B cell (primary cell): ENCODE measurements at regions not wholly inside any gene's neighbourhood (a gene's known extent, or its start where the extent isn't known, plus 50 kb on each side); places are given as distances from the start of the nearest gene placed in this dataset.

ENCODE experiments used
- ATAC-seq: fragments of 200-7000 bp; cut with Tn5 transposase; one replicate; pipeline ENCODE4 v1.10.0; 2021; ENCODE audit warnings: low read depth, mild to moderate bottlenecking, moderate number of reproducible peaks, moderate library complexity
- CTCF ChIA-PET: fragments of 350-600 bp; sonication (Branson Sonifier 250); formaldehyde crosslinking; loops from one replicate; lab custom pipeline; 2021; ENCODE audit warnings: antibody characterized with exemption, inconsistent platforms; lab: Charles Lee
- POLR2A ChIA-PET: fragments of 350-600 bp; sonication (Branson Sonifier 250); formaldehyde crosslinking; loops from one replicate; lab custom pipeline; 2021; ENCODE audit warnings: antibody characterized with exemption; lab: Charles Lee
- DNase-seq: peaks from one replicate; pipeline ENCODE4 v3.0.0; 2013
- H2AFZ ChIP-seq: 2 replicates; pipeline ENCODE4 v1.6.1; 2012; ENCODE audit warnings: mild to moderate bottlenecking, low read depth, low read length; ENCODE audit not compliant: insufficient read depth, poor library complexity, severe bottlenecking
- H3K27ac ChIP-seq, 2 donors: 1 replicate in 1 of 2; 2 replicates in 1 of 2; pipeline ENCODE4 v1.5.1; 2012 to 2013; ENCODE audit warnings: low read length in 2 of 2, mild to moderate bottlenecking in 2 of 2, moderate library complexity in 1 of 2
- H3K27me3 ChIP-seq, 4 experiments: fragments of 200-600 bp in 1 of 4; sonication (generic) in 1 of 4; replicated peaks in 1 of 4; 1 replicate in 2 of 4; 2 replicates in 2 of 4; pipeline versions ENCODE4 v1.6.1 to v1.7.0; 2013 to 2016; ENCODE audit warnings: low read length in 3 of 4, mild to moderate bottlenecking in 2 of 4, mixed read lengths in 1 of 4, moderate library complexity in 1 of 4; ENCODE audit not compliant: insufficient read depth in 4 of 4, control insufficient read depth in 3 of 4; ENCODE audit errors: control extremely low read depth in 1 of 4
- H3K36me3 ChIP-seq, 2 experiments: replicated peaks in 1 of 2; 1 replicate in 1 of 2; 2 replicates in 1 of 2; pipeline versions ENCODE4 v1.6.1 to v1.7.1; 2013; ENCODE audit warnings: low read length in 1 of 2; ENCODE audit not compliant: insufficient read depth in 2 of 2, control insufficient read depth in 1 of 2; ENCODE audit errors: control extremely low read depth in 1 of 2, extremely low read depth in 1 of 2
- H3K4me1 ChIP-seq, 2 donors: fragments of 200-600 bp in 1 of 2; sonication (generic) in 1 of 2; 1 replicate in 1 of 2; 2 replicates in 1 of 2; pipeline versions ENCODE4 v1.5.1 to v1.6.1; 2013 to 2017; ENCODE audit warnings: low read length in 2 of 2; ENCODE audit not compliant: control insufficient read depth in 2 of 2, insufficient read depth in 2 of 2
- H3K4me2 ChIP-seq: replicated peaks from 2 replicates; pipeline ENCODE3; 2012; ENCODE audit warnings: mild to moderate bottlenecking, low read depth, low read length; ENCODE audit not compliant: poor library complexity, severe bottlenecking
- H3K4me3 ChIP-seq, 5 experiments: fragments of 200-600 bp in 1 of 5; sonication (generic) in 1 of 5; 1 replicate in 3 of 5; 2 replicates in 2 of 5; pipeline versions ENCODE4 v1.5.1 to v1.7.0; 2011 to 2016; ENCODE audit warnings: low read length in 4 of 5, mild to moderate bottlenecking in 4 of 5, low read depth in 2 of 5, control low read depth in 1 of 5, moderate library complexity in 1 of 5; ENCODE audit not compliant: insufficient read depth in 1 of 5; ENCODE audit errors: control extremely low read depth in 1 of 5, extremely low read depth in 1 of 5
- H3K79me2 ChIP-seq: fragments of 200-600 bp; sonication (generic); one replicate; pipeline ENCODE4 v1.6.0; 2016; ENCODE audit warnings: low read length; ENCODE audit not compliant: control insufficient read depth, insufficient read depth
- H3K9ac ChIP-seq: fragments of 200-600 bp; sonication (generic); 2 replicates; pipeline ENCODE4 v1.6.1; 2017; ENCODE audit warnings: mild to moderate bottlenecking, low read length, moderate library complexity
- H3K9me3 ChIP-seq, 3 donors: one replicate each; pipeline versions ENCODE4 v1.6.1 to v1.7.1; 2013; ENCODE audit warnings: low read length in 2 of 3; ENCODE audit not compliant: control insufficient read depth in 2 of 3, insufficient read depth in 1 of 3; ENCODE audit errors: control extremely low read depth in 1 of 3
- H4K20me1 ChIP-seq: 2 replicates; pipeline ENCODE4 v1.6.0; 2012; ENCODE audit warnings: mild to moderate bottlenecking, low read length; ENCODE audit not compliant: insufficient read depth, control insufficient read depth, poor library complexity, severe bottlenecking
- H3K27ac Mint-ChIP-seq: one replicate; pipeline ENCODE4 v1.8.0; 2021; ENCODE audit warnings: mixed read lengths
- H3K27me3 Mint-ChIP-seq: one replicate; pipeline ENCODE4 v1.8.0; 2021; ENCODE audit warnings: mixed read lengths
- H3K4me1 Mint-ChIP-seq: one replicate; pipeline ENCODE4 v1.8.0; 2021; ENCODE audit warnings: mixed read lengths
- H3K4me3 Mint-ChIP-seq: one replicate; pipeline ENCODE4 v1.8.0; 2021; ENCODE audit warnings: mixed read lengths
- H3K9me3 Mint-ChIP-seq: one replicate; pipeline ENCODE4 v1.8.0; 2022; ENCODE audit warnings: mixed read lengths; ENCODE audit not compliant: insufficient read depth
- CTCF ChIP-seq: fragments of 200-600 bp; IDR thresholded peaks from one replicate; pipeline ENCODE4 v1.8.0; 2022; ENCODE audit warnings: antibody characterized with exemption, mild to moderate bottlenecking
- EZH2 ChIP-seq: IDR thresholded peaks from 2 replicates; pipeline ENCODE4 v1.6.1; 2012; ENCODE audit warnings: borderline replicate concordance, low read depth, mild to moderate bottlenecking, moderate library complexity, low read length; ENCODE audit not compliant: insufficient read depth, poor library complexity, severe bottlenecking
- WGBS: methylation state at CpG from one replicate; pipeline ENCODE4 v1.1.5; 2013; ENCODE audit warnings: missing lambda C conversion rate; ENCODE audit not compliant: insufficient coverage; 5-methylcytosine and 5-hydroxymethylcytosine counted together
- intact Hi-C: fragments of 100-400 bp; cut with micrococcal nuclease; formaldehyde crosslinking; loops from one replicate; pipeline ENCODE4 v1.10.0; 2022

DNA sequence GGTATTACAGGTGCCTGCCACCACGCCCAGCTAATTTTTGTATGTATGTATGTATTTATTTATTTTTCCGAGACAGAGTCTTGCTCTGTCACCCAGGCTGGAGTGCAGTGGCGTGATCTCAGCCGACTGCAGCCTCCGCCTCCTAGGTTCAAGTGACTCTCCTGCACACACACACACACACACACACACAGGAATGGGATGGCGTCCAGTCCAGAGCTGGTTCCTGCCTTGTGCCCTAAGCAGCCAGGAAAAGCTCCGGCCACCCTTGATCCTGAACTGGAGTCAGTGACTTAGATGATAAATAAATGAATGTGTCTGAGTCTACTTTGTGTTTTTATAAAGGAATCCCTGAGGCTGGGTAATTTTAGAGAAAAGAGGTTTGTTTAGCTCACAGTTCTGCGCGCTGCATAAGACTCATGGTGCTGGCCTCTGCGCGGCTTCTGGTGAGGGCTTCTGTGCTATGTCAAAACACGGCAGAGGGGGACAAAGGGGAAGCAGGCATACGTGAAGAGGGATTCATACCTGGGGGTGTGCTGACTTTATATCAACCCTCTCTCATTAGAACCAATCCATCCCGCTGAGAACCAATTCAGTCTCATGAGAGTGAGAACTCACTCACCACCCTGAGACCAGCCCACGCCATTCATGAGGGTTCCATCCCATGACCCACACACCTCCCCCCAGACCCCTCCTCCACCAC, 59.7 kb upstream of the PHLPP1 start:
- Histone ChIP-seq H3K4me3 (no peak overlapping the region), H2AFZ (no peak overlapping the region), H3K27ac (no peak overlapping the region), H3K27me3 (no peaks in the 10 kb centered on the region), H3K36me3 (no peaks in the 10 kb centered on the region), H3K9ac (no peak overlapping the region), H3K9me3 (no peaks in the 10 kb centered on the region), H3K4me1 (peaks cover 10 to 13% of the 10 kb centered on the region in 2 donors), H3K4me2 (no peak overlapping the region), H3K79me2 (no peaks in the 10 kb centered on the region), H4K20me1 (no peaks in the 10 kb centered on the region)
- ATAC-seq (no peak), DNase-seq (no peak)
- intact Hi-C loops = no loop called here
- ChIA-PET CTCF (no interaction called here), POLR2A (no interaction called here)
- TF ChIP-seq CTCF (no peak), EZH2 (no peak)
- no peak overlapping the region for H3K4me3 Mint-ChIP-seq
- H3K27ac Mint-ChIP-seq = no peak overlapping the region
- no peaks in the 10 kb centered on the region for H3K27me3 Mint-ChIP-seq
- WGBS = 98% methylated on average over 7 of the region's 15 CpGs
- H3K9me3 Mint-ChIP-seq = no peaks in the 10 kb centered on the region
- H3K4me1 Mint-ChIP-seq = peaks cover 14% of the 10 kb centered on the region

- ATAC-seq (no peak), DNase-seq (no peak)
- ChIA-PET CTCF (interaction anchor here (1.1 kb wide), 1 partner anchor 15 kb away, joined by 3 read pairs; no protein-coding TSS in a partner anchor), POLR2A (no interaction called here)
- Histone ChIP-seq H2AFZ (no peak overlapping the region), H4K20me1 (no peaks in the 10 kb centered on the region), H3K4me3 (no peak overlapping the region), H3K36me3 (no peaks in the 10 kb centered on the region), H3K4me2 (no peak overlapping the region), H3K79me2 (no peaks in the 10 kb centered on the region), H3K27ac (no peak overlapping the region), H3K9me3 (no peaks in the 10 kb centered on the region), H3K27me3 (no peaks in the 10 kb centered on the region), H3K4me1 (no peaks in the 10 kb centered on the region), H3K9ac (no peak overlapping the region)
- no peak for TF ChIP-seq EZH2
- no peak for TF ChIP-seq CTCF
- Mint-ChIP-seq H3K27me3 (no peaks in the 10 kb centered on the region), H3K27ac (no peak overlapping the region), H3K4me1 (no peaks in the 10 kb centered on the region), H3K4me3 (no peak overlapping the region), H3K9me3 (no peaks in the 10 kb centered on the region)
- WGBS = no CpG with 5 or more reads among the region's 1 CpG
- intact Hi-C loops = no loop called here
Measured at GRCh38 chr18:62658028-62658427, 57.3 kb upstream of the PHLPP1 start.
